GM12875 (cell line): ENCODE measurements at regions not wholly inside any gene's neighbourhood (a gene's known extent, or its start where the extent isn't known, plus 50 kb on each side); places are given as distances from the start of the nearest gene placed in this dataset.

ENCODE experiments used
- H3K4me3 ChIP-seq: one replicate; pipeline ENCODE4 v1.5.1; 2011; ENCODE audit warnings: low read depth, low read length, control low read depth
- CTCF ChIP-seq: IDR thresholded peaks from 2 replicates; pipeline ENCODE4 v1.5.1; 2011; ENCODE audit warnings: low read depth, mild to moderate bottlenecking, control low read depth, inconsistent platforms, low read length, moderate library complexity, borderline replicate concordance; ENCODE audit not compliant: insufficient read depth

- no peak overlapping the region for H3K4me3 ChIP-seq
- TF ChIP-seq CTCF, result no peak
Measured at GRCh38 chr9:102832814-102833213, 162.3 kb upstream of the CYLC2 start.

GRCh38 chr9:102796244-102796643, 198.9 kb upstream of the CYLC2 start:
- no peak for TF ChIP-seq CTCF

GRCh38 chr9:102795532-102795931, 199.6 kb upstream of the CYLC2 start:
- TF ChIP-seq CTCF, result no peak

More at GRCh38 chr9:102796244-102796643, 198.9 kb upstream of the CYLC2 start:
- H3K4me3 ChIP-seq, result no peak overlapping the region

GRCh38 chr9:102779356-102779755, 215.8 kb upstream of the CYLC2 start:
- no peak overlapping the region for H3K4me3 ChIP-seq
- no peak for TF ChIP-seq CTCF

More at GRCh38 chr9:102795532-102795931, 199.6 kb upstream of the CYLC2 start:
- no peak overlapping the region for H3K4me3 ChIP-seq

GRCh38 chr9:102778746-102779145, 216.4 kb upstream of the CYLC2 start:
- TF ChIP-seq CTCF, result no peak
- no peak overlapping the region for H3K4me3 ChIP-seq

- no peak overlapping the region for H3K4me3 ChIP-seq
- no peak for TF ChIP-seq CTCF
Measured at GRCh38 chr9:102770704-102771103, 224.4 kb upstream of the CYLC2 start.

GRCh38 chr9:102769307-102769706, 225.8 kb upstream of the CYLC2 start:
- TF ChIP-seq CTCF, result no peak
- H3K4me3 ChIP-seq, result no peak overlapping the region
